ENCODE measurements at regions not wholly inside any gene's neighbourhood (a gene's known extent, or its start where the extent isn't known, plus 50 kb on each side); places are given as distances from the start of the nearest gene placed in this dataset.
"Not testable (repeated sequence)": the region's sequence is repeated elsewhere in the genome, so short reads cannot be mapped to it uniquely, and the experiment has no call there.

GRCh38 chr7:136441835-136442234, 426.6 kb upstream of the CHRM2 start:
- Histone ChIP-seq H3K9me3 (ENCODE audit: control extremely low read depth in 1 of 3, control insufficient read depth in 2 of 3, insufficient read depth in 1 of 3, low read length in 2 of 3) (no peaks in the 10 kb centered on the region), H3K4me1 (ENCODE audit: control insufficient read depth in 2 of 2, insufficient read depth in 2 of 2, low read length in 2 of 2) (no peaks in the 10 kb centered on the region), H4K20me1 (ENCODE audit: control insufficient read depth, insufficient read depth, low read length, poor library complexity, severe bottlenecking) (no peaks in the 10 kb centered on the region), H3K27ac (ENCODE audit: low read length in 2 of 2) (no peak overlapping the region), H3K9ac (ENCODE audit: low read length) (no peak overlapping the region), H3K4me3 (ENCODE audit: control extremely low read depth in 1 of 5, extremely low read depth in 1 of 5, insufficient read depth in 1 of 5, low read depth in 2 of 5, low read length in 4 of 5) (no peak overlapping the region), H2AFZ (ENCODE audit: insufficient read depth, low read depth, low read length, poor library complexity, severe bottlenecking) (no peak overlapping the region), H3K36me3 (replicated peaks in 1 of 2; ENCODE audit: control extremely low read depth in 1 of 2, control insufficient read depth in 1 of 2, extremely low read depth in 1 of 2, insufficient read depth in 2 of 2, low read length in 1 of 2) (no peaks in the 10 kb centered on the region), H3K79me2 (ENCODE audit: control insufficient read depth, insufficient read depth, low read length) (no peaks in the 10 kb centered on the region), H3K27me3 (replicated peaks in 1 of 4; ENCODE audit: control extremely low read depth in 1 of 4, control insufficient read depth in 3 of 4, insufficient read depth in 4 of 4, low read length in 3 of 4) (no peaks in the 10 kb centered on the region), H3K4me2 (replicated peaks; ENCODE audit: low read depth, low read length, poor library complexity, severe bottlenecking) (no peak overlapping the region)
- POLR2A ChIA-PET: no interaction called here
- CTCF ChIA-PET: no interaction called here
- 100% methylated on average over 1 of the region's 3 CpGs for WGBS (ENCODE audit: insufficient coverage)
- ATAC-seq (ENCODE audit: low read depth): no peak
- Mint-ChIP-seq H3K27ac (no peak overlapping the region), H3K27me3 (no peaks in the 10 kb centered on the region), H3K4me3 (no peak overlapping the region), H3K4me1 (no peaks in the 10 kb centered on the region), H3K9me3 (ENCODE audit: insufficient read depth) (peaks cover 3% of the 10 kb centered on the region)
- no peak for DNase-seq
- intact Hi-C loops (cut with micrococcal nuclease): no loop called here
- TF ChIP-seq CTCF (IDR thresholded peaks at IDR 0.05) (no peak), EZH2 (IDR thresholded peaks at IDR 0.05; ENCODE audit: borderline replicate concordance, insufficient read depth, low read depth, low read length, poor library complexity, severe bottlenecking) (no peak)

GRCh38 chr7:136431736-136432135, 436.7 kb upstream of the CHRM2 start:
- H3K4me1 ChIP-seq (ENCODE audit: control insufficient read depth in 2 of 2, insufficient read depth in 2 of 2, low read length in 2 of 2); H3K4me1 Mint-ChIP-seq; H3K27ac Mint-ChIP-seq; intact Hi-C loops (cut with micrococcal nuclease); POLR2A ChIA-PET; H3K4me3 ChIP-seq (ENCODE audit: control extremely low read depth in 1 of 5, extremely low read depth in 1 of 5, insufficient read depth in 1 of 5, low read depth in 2 of 5, low read length in 4 of 5); H3K9me3 Mint-ChIP-seq (ENCODE audit: insufficient read depth); CTCF ChIA-PET; H4K20me1 ChIP-seq (ENCODE audit: control insufficient read depth, insufficient read depth, low read length, poor library complexity, severe bottlenecking); H3K9ac ChIP-seq (ENCODE audit: low read length); H3K4me2 ChIP-seq (replicated peaks; ENCODE audit: low read depth, low read length, poor library complexity, severe bottlenecking); H3K27me3 ChIP-seq (replicated peaks in 1 of 4; ENCODE audit: control extremely low read depth in 1 of 4, control insufficient read depth in 3 of 4, insufficient read depth in 4 of 4, low read length in 3 of 4); DNase-seq; H2AFZ ChIP-seq (ENCODE audit: insufficient read depth, low read depth, low read length, poor library complexity, severe bottlenecking); H3K79me2 ChIP-seq (ENCODE audit: control insufficient read depth, insufficient read depth, low read length); H3K4me3 Mint-ChIP-seq; H3K27ac ChIP-seq (ENCODE audit: low read length in 2 of 2); ATAC-seq (ENCODE audit: low read depth); H3K36me3 ChIP-seq (replicated peaks in 1 of 2; ENCODE audit: control extremely low read depth in 1 of 2, control insufficient read depth in 1 of 2, extremely low read depth in 1 of 2, insufficient read depth in 2 of 2, low read length in 1 of 2); H3K27me3 Mint-ChIP-seq; H3K9me3 ChIP-seq (ENCODE audit: control extremely low read depth in 1 of 3, control insufficient read depth in 2 of 3, insufficient read depth in 1 of 3, low read length in 2 of 3): not testable (repeated sequence)
- 91% methylated on average over 3 of the region's 3 CpGs for WGBS (ENCODE audit: insufficient coverage)

Data from B cell (primary cell).